CD8-positive, alpha-beta memory T cell (primary cell): ENCODE measurements at regions not wholly inside any gene's neighbourhood (a gene's known extent, or its start where the extent isn't known, plus 50 kb on each side); places are given as distances from the start of the nearest gene placed in this dataset.

Experiments
- CTCF ChIA-PET: fragments of 350-600 bp; sonication (Branson Sonifier 250); formaldehyde crosslinking; loops from one replicate; lab custom pipeline; 2021; ENCODE audit warnings: antibody characterized with exemption; lab: Charles Lee
- POLR2A ChIA-PET: fragments of 350-600 bp; sonication (Branson Sonifier 250); formaldehyde crosslinking; loops from one replicate; lab custom pipeline; 2021; ENCODE audit warnings: antibody characterized with exemption; lab: Charles Lee
- DNase-seq, 5 donors: peaks; one replicate each; pipeline versions ENCODE4 v3.0.0 to v3.0.0-alpha.2; 2020 to 2022; ENCODE audit warnings: mixed read lengths in 1 of 5
- H3K27ac ChIP-seq: one replicate; pipeline ENCODE4 v1.7.0; 2013; ENCODE audit warnings: low read depth, mild to moderate bottlenecking, low read length, moderate library complexity
- H3K27me3 ChIP-seq: 2 replicates; pipeline ENCODE4 v1.7.0; 2013; ENCODE audit warnings: low read length, mild to moderate bottlenecking; ENCODE audit not compliant: insufficient read depth, poor library complexity, severe bottlenecking
- H3K36me3 ChIP-seq: 2 replicates; pipeline ENCODE4 v1.7.0; 2013; ENCODE audit warnings: mild to moderate bottlenecking, low read length, moderate library complexity; ENCODE audit not compliant: insufficient read depth
- H3K4me1 ChIP-seq: 2 replicates; pipeline ENCODE4 v1.7.0; 2013; ENCODE audit warnings: mild to moderate bottlenecking, low read length, moderate library complexity; ENCODE audit not compliant: insufficient read depth
- H3K4me3 ChIP-seq: 2 replicates; pipeline ENCODE4 v1.7.0; 2013; ENCODE audit warnings: mild to moderate bottlenecking, low read length
- H3K9me3 ChIP-seq: 2 replicates; pipeline ENCODE4 v1.7.0; 2013; ENCODE audit warnings: mild to moderate bottlenecking, low read length
- H3K27ac Mint-ChIP-seq, 8 donors: one replicate each; pipeline ENCODE4 v1.8.0; 2020 to 2021; ENCODE audit warnings: mixed read lengths in 8 of 8, mild to moderate bottlenecking in 6 of 8, inconsistent platforms in 3 of 8, moderate library complexity in 3 of 8
- H3K27me3 Mint-ChIP-seq, 2 donors: one replicate each; pipeline ENCODE4 v1.8.0; 2020 to 2021; ENCODE audit warnings: mixed read lengths in 2 of 2, mild to moderate bottlenecking in 1 of 2, moderate library complexity in 1 of 2
- H3K36me3 Mint-ChIP-seq, 3 donors: one replicate each; pipeline ENCODE4 v1.8.0; 2020 to 2021; ENCODE audit warnings: mixed read lengths in 3 of 3, inconsistent platforms in 1 of 3, mild to moderate bottlenecking in 1 of 3
- H3K4me1 Mint-ChIP-seq, 3 donors: one replicate each; pipeline ENCODE4 v1.8.0; 2020 to 2021; ENCODE audit warnings: mixed read lengths in 3 of 3, inconsistent platforms in 1 of 3, mild to moderate bottlenecking in 1 of 3
- H3K4me3 Mint-ChIP-seq, 7 donors: one replicate each; pipeline ENCODE4 v1.8.0; 2020 to 2021; ENCODE audit warnings: mixed read lengths in 7 of 7, mild to moderate bottlenecking in 6 of 7, moderate library complexity in 4 of 7, inconsistent platforms in 2 of 7
- H3K9me3 Mint-ChIP-seq, 5 donors: one replicate each; pipeline ENCODE4 v1.8.0; 2020 to 2022; ENCODE audit warnings: mixed read lengths in 5 of 5, mild to moderate bottlenecking in 3 of 5, moderate library complexity in 2 of 5, inconsistent platforms in 1 of 5

DNA sequence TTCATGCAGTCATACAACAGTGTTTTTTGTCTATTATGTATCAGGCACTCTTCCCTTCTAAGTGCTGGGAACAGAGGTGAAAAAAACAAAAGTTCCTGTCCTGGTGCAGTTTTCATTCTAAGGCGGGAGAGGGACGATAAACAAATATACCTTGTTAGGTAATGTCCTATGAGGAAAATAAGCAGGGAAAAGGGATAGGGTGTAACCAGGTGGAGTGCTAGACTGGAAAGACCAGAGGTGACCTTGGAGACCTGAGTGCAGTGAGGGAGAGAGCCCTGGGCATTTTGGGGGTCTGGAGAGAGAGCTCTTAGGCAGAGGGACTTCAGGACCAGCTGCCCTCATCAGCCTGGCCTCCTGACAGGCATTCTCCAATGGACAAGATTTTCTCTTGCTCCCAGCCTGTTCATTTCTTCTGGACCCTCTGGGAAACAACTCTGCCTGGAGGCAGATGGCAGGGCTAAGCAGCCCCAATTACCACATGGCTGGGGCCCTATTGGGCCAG is 97.2 kb upstream of the TJP1 start:
- no peak overlapping the region for H3K27ac Mint-ChIP-seq
- H3K4me1 Mint-ChIP-seq, result no peaks in the 10 kb centered on the region
- Histone ChIP-seq H3K4me1 (no peaks in the 10 kb centered on the region), H3K36me3 (no peaks in the 10 kb centered on the region), H3K27me3 (no peaks in the 10 kb centered on the region), H3K9me3 (no peaks in the 10 kb centered on the region), H3K4me3 (no peak overlapping the region), H3K27ac (no peak overlapping the region)
- no peak overlapping the region for H3K4me3 Mint-ChIP-seq
- peaks cover 19 to 20% of the 10 kb centered on the region in 2 donors for H3K27me3 Mint-ChIP-seq
- no peaks in the 10 kb centered on the region for H3K9me3 Mint-ChIP-seq
- DNase-seq, result no peak
- ChIA-PET CTCF (no interaction called here), POLR2A (no interaction called here)
- no peaks in the 10 kb centered on the region for H3K36me3 Mint-ChIP-seq

GRCh38 chr15:29917600-29918597 is 95.6 kb upstream of the TJP1 start:
- no peaks in the 10 kb centered on the region for H3K27me3 ChIP-seq
- Mint-ChIP-seq H3K27me3 (peaks cover 11 to 17% of the 10 kb centered on the region in 2 donors), H3K9me3 (no peaks in the 10 kb centered on the region), H3K4me3 (no peak overlapping the region), H3K27ac (no peak overlapping the region), H3K4me1 (no peaks in the 10 kb centered on the region), H3K36me3 (no peaks in the 10 kb centered on the region)
- H3K9me3 ChIP-seq, result no peaks in the 10 kb centered on the region
- no peak overlapping the region for H3K27ac ChIP-seq
- CTCF ChIA-PET, result no interaction called here
- no peaks in the 10 kb centered on the region for H3K4me1 ChIP-seq
- H3K4me3 ChIP-seq, result no peak overlapping the region
- POLR2A ChIA-PET, result no interaction called here
- no peaks in the 10 kb centered on the region for H3K36me3 ChIP-seq
- no peak for DNase-seq

DNA sequence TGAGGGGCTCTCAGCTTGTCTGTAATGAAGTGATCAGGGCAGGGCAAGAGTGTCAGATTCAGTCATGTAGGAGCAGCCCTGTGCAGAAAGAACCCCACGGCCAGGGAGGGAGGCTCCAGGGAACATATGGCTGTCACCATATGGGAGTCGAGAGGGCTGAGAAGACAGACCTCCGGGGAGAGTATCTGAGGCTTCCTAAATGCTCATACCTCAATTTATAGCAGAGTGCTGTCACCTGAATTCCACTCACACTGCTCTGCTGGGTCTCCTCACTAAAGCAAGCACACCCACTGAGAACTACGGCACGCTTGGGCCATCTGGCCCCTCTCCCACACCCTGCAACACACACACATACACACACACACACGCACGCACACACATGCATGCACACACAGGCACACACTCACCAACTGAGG is 92.3 kb upstream of the TJP1 start:
- Histone ChIP-seq H3K36me3 (no peaks in the 10 kb centered on the region), H3K4me1 (no peaks in the 10 kb centered on the region), H3K27me3 (no peaks in the 10 kb centered on the region), H3K4me3 (no peak overlapping the region), H3K27ac (no peak overlapping the region), H3K9me3 (no peaks in the 10 kb centered on the region)
- peaks cover 1 to 3% of the 10 kb centered on the region in 2 donors for H3K27me3 Mint-ChIP-seq
- H3K9me3 Mint-ChIP-seq, result peaks cover 0 to 13% (median 4%) of the 10 kb centered on the region in 5 donors
- ChIA-PET CTCF (no interaction called here), POLR2A (no interaction called here)
- no peak overlapping the region for H3K4me3 Mint-ChIP-seq
- no peak overlapping the region for H3K27ac Mint-ChIP-seq
- H3K36me3 Mint-ChIP-seq, result no peaks in the 10 kb centered on the region
- no peaks in the 10 kb centered on the region for H3K4me1 Mint-ChIP-seq
- DNase-seq, result no peak

DNA sequence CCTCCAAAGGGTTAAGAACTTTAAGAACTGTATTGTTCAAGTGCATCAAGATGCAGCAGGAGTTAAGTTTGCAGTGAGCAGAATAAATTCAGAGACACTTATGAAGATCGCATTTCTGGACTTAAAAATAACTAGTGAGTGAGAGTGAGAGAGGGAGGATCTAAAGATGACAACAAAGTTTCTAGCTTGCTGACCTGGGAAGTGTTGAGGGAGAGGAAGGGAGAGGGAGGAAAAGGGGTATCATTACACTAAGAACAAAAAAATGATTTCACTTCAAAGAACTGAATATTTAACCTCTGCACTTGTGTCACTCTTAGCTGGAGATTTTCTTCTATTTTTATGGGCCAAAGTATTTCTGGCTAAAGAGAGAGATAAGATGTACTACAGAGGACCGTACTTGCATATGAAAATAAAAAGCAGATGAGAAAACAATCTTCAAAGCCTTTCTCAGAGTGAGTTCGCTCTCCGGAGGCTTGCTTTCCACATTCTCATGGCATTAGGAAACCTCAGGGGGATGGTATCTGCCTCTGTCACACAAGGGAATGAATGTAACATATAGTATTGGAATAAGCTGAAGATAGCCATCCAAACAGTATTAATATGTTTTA is 91.4 kb upstream of the TJP1 start:
- no peak overlapping the region for H3K4me3 ChIP-seq
- ChIA-PET POLR2A (no interaction called here), CTCF (no interaction called here)

GRCh38 chr15:29911705-29912104 is 89.4 kb upstream of the TJP1 start:
- no peak overlapping the region for H3K4me3 Mint-ChIP-seq
- Histone ChIP-seq H3K4me3 (no peak overlapping the region), H3K27ac (no peak overlapping the region), H3K4me1 (no peaks in the 10 kb centered on the region), H3K36me3 (no peaks in the 10 kb centered on the region), H3K9me3 (no peaks in the 10 kb centered on the region), H3K27me3 (no peaks in the 10 kb centered on the region)
- H3K9me3 Mint-ChIP-seq, result peaks cover 0 to 13% (median 4%) of the 10 kb centered on the region in 5 donors
- DNase-seq, result no peak
- peaks cover 1 to 3% of the 10 kb centered on the region in 2 donors for H3K27me3 Mint-ChIP-seq
- H3K27ac Mint-ChIP-seq, result no peak overlapping the region
- no peaks in the 10 kb centered on the region for H3K36me3 Mint-ChIP-seq
- no peaks in the 10 kb centered on the region for H3K4me1 Mint-ChIP-seq
- ChIA-PET POLR2A (no interaction called here), CTCF (no interaction called here)

More for the DNA sequence above, 91.4 kb upstream of the TJP1 start:
- Mint-ChIP-seq H3K36me3 (no peaks in the 10 kb centered on the region), H3K4me3 (no peak overlapping the region), H3K27me3 (peaks cover 1 to 3% of the 10 kb centered on the region in 2 donors), H3K9me3 (peaks cover 0 to 13% (median 4%) of the 10 kb centered on the region in 5 donors), H3K4me1 (no peaks in the 10 kb centered on the region), H3K27ac (no peak overlapping the region)
- Histone ChIP-seq H3K27me3 (no peaks in the 10 kb centered on the region), H3K4me1 (no peaks in the 10 kb centered on the region), H3K27ac (no peak overlapping the region), H3K36me3 (no peaks in the 10 kb centered on the region), H3K9me3 (no peaks in the 10 kb centered on the region)
- DNase-seq, result no peak

DNA sequence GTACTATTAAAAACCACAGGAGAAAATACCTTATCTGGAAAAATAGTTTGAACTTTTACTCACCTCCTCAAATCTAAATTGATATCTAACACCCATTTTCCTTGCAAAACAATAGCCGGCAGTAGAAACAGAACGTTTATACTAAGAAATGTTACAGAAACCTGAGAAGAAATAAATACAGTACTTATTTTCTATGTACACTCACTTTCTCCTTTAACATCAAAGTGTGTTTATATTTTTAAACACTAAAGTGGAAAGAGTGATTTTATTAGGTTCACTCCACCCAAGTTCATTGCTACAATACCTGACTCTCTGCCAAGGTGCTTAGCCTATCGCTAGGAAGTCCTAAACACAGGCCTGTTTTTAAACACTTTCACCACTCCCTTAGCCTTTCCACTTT is 87.8 kb upstream of the TJP1 start:
- Histone ChIP-seq H3K36me3 (no peaks in the 10 kb centered on the region), H3K9me3 (no peaks in the 10 kb centered on the region), H3K27me3 (no peaks in the 10 kb centered on the region), H3K4me1 (no peaks in the 10 kb centered on the region), H3K27ac (no peak overlapping the region), H3K4me3 (no peak overlapping the region)
- POLR2A ChIA-PET, result no interaction called here
- Mint-ChIP-seq H3K27me3 (peaks cover 1 to 6% of the 10 kb centered on the region in 2 donors), H3K36me3 (no peaks in the 10 kb centered on the region), H3K4me1 (no peaks in the 10 kb centered on the region), H3K9me3 (peaks cover 0 to 13% (median 5%) of the 10 kb centered on the region in 5 donors), H3K27ac (no peak overlapping the region), H3K4me3 (no peak overlapping the region)
- CTCF ChIA-PET, result no interaction called here
- DNase-seq, result no peak

DNA sequence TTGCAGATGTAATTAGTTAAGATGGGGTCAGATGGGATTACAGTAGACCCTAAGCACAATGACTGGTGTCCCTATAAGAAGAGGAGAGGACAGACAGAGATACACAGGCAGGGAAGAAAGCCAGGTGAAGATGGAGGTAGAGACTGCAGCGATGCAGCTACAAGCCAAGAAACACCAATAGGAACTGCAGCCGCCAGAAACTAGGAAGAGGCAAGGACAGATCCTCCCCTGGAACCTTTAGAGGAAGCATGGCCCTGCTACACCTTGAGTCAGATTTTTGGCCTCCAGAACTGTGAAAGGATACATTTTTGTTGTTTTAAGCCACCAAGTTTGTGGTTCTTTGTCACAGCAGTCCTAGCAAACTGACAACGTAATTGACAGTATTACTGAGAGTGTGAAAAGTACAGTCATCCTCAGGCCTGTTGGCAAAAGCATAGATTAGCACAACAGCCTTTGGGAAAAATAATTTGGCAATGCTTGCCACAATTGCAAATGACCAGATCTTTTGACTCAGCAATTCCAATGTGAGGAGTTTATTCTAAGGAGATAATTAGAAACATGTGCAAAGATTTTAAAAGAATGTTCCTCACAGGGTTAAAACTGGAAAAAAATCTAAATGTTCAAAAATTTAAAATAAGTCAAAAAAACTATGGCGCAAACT is 82.6 kb upstream of the TJP1 start:
- H3K4me3 Mint-ChIP-seq, result no peak overlapping the region
- DNase-seq, result no peak
- H3K27ac Mint-ChIP-seq, result no peak overlapping the region
- H3K27me3 ChIP-seq, result no peaks in the 10 kb centered on the region
- CTCF ChIA-PET, result no interaction called here
- H3K4me3 ChIP-seq, result no peak overlapping the region
- H3K27me3 Mint-ChIP-seq, result peaks cover 1 to 14% of the 10 kb centered on the region in 2 donors
- H3K36me3 Mint-ChIP-seq, result no peaks in the 10 kb centered on the region
- no peaks in the 10 kb centered on the region for H3K9me3 ChIP-seq
- peaks cover 0 to 6% (median 2%) of the 10 kb centered on the region in 5 donors for H3K9me3 Mint-ChIP-seq
- H3K27ac ChIP-seq, result no peak overlapping the region
- POLR2A ChIA-PET, result no interaction called here
- no peaks in the 10 kb centered on the region for H3K36me3 ChIP-seq
- H3K4me1 Mint-ChIP-seq, result no peaks in the 10 kb centered on the region
- H3K4me1 ChIP-seq, result no peaks in the 10 kb centered on the region
